Endodermal cell (in vitro differentiated cells): ENCODE measurements at regions not wholly inside any gene's neighbourhood (a gene's known extent, or its start where the extent isn't known, plus 50 kb on each side); places are given as distances from the start of the nearest gene placed in this dataset.
A peak's percentile ranks its signal among the peaks of the same experiment; 100 is the strongest.

Experiments used
- DNase-seq: peaks from one replicate; pipeline ENCODE4 v3.0.0-alpha.2; 2017
- H3K27ac ChIP-seq: 2 replicates; pipeline ENCODE4 v1.5.1; 2013; ENCODE audit warnings: mild to moderate bottlenecking, low read depth, low read length, moderate library complexity
- H3K27me3 ChIP-seq: 2 replicates; pipeline ENCODE4 v1.6.1; 2013; ENCODE audit warnings: mild to moderate bottlenecking, low read length, moderate library complexity; ENCODE audit not compliant: insufficient read depth, control insufficient read depth, poor library complexity, severe bottlenecking
- H3K36me3 ChIP-seq: 2 replicates; pipeline ENCODE4 v1.7.0; 2013; ENCODE audit warnings: mild to moderate bottlenecking, low read length, moderate library complexity; ENCODE audit not compliant: control insufficient read depth, insufficient read depth
- H3K4me1 ChIP-seq: one replicate; pipeline ENCODE4 v1.7.0; 2013; ENCODE audit warnings: low read length; ENCODE audit not compliant: control insufficient read depth, insufficient read depth
- H3K4me3 ChIP-seq: 2 replicates; pipeline ENCODE4 v1.5.1; 2013; ENCODE audit warnings: mild to moderate bottlenecking, low read length, moderate library complexity
- H3K9ac ChIP-seq: 2 replicates; pipeline ENCODE4 v1.6.1; 2013; ENCODE audit warnings: mild to moderate bottlenecking, low read length, moderate library complexity; ENCODE audit not compliant: poor library complexity, severe bottlenecking; ENCODE audit errors: extremely low read depth
- H3K9me3 ChIP-seq: 2 replicates; pipeline ENCODE4 v1.6.1; 2013; ENCODE audit warnings: mild to moderate bottlenecking, low read length, moderate library complexity; ENCODE audit not compliant: control insufficient read depth
- H3K27ac Mint-ChIP-seq: 2 replicates; pipeline ENCODE4 v1.8.0; 2020; ENCODE audit warnings: mixed read lengths
- H3K27me3 Mint-ChIP-seq: 2 replicates; pipeline ENCODE4 v1.8.0; 2021; ENCODE audit warnings: mild to moderate bottlenecking, mixed read lengths; ENCODE audit not compliant: insufficient read depth
- H3K36me3 Mint-ChIP-seq: 2 replicates; pipeline ENCODE4 v1.8.0; 2020; ENCODE audit warnings: low read depth, mixed read lengths
- H3K4me1 Mint-ChIP-seq: 2 replicates; pipeline ENCODE4 v1.8.0; 2020; ENCODE audit warnings: mixed read lengths
- H3K4me3 Mint-ChIP-seq: 2 replicates; pipeline ENCODE4 v1.8.0; 2020; ENCODE audit warnings: mild to moderate bottlenecking, moderate library complexity, mixed read lengths
- H3K9me3 Mint-ChIP-seq: 2 replicates; pipeline ENCODE4 v1.8.0; 2020; ENCODE audit warnings: mild to moderate bottlenecking, mixed read lengths
- CTCF ChIP-seq: fragments of 200-600 bp; sonication (generic); conservative IDR thresholded peaks from 2 replicates; pipeline ENCODE4 v1.5.0; 2021; ENCODE audit warnings: antibody characterized with exemption, mild to moderate bottlenecking
- WGBS, 2 experiments: methylation state at CpG; one replicate each; pipeline versions ENCODE4 v1.1.5 to v1.1.7; 2013; ENCODE audit warnings: missing lambda C conversion rate in 2 of 2, mixed read lengths in 1 of 2; ENCODE audit not compliant: insufficient coverage in 1 of 2, insufficient read length in 1 of 2; 5-methylcytosine and 5-hydroxymethylcytosine counted together

GRCh38 chr20:22504829-22505377, 79.5 kb downstream of the FOXA2 start:
- peak; percentile 19 for TF ChIP-seq CTCF
- Histone ChIP-seq H3K4me1 (peaks cover 10% of the 10 kb centered on the region), H3K9me3 (no peaks in the 10 kb centered on the region), H3K9ac (no peak overlapping the region), H3K36me3 (no peaks in the 10 kb centered on the region), H3K27me3 (no peaks in the 10 kb centered on the region), H3K4me3 (no peak overlapping the region), H3K27ac (no peak overlapping the region)
- 98 to 100% methylated on average over 3 to 4 of the region's 4 CpGs for WGBS, 2 experiments
- no peak overlapping the region for H3K27ac Mint-ChIP-seq
- no peaks in the 10 kb centered on the region for H3K36me3 Mint-ChIP-seq
- H3K4me3 Mint-ChIP-seq = no peak overlapping the region
- H3K4me1 Mint-ChIP-seq = peaks cover 44% of the 10 kb centered on the region
- H3K27me3 Mint-ChIP-seq = peaks cover 5% of the 10 kb centered on the region
- H3K9me3 Mint-ChIP-seq = no peaks in the 10 kb centered on the region
- no peak for DNase-seq

- no peaks in the 10 kb centered on the region for H3K36me3 Mint-ChIP-seq
These were observed 80.8 kb downstream of the FOXA2 start for GRCh38 chr20:22503577-22503976.

GRCh38 chr20:22502731-22503191, 81.6 kb downstream of the FOXA2 start:
- no peak overlapping the region for H3K4me3 ChIP-seq
- H3K9me3 Mint-ChIP-seq = no peaks in the 10 kb centered on the region
- no peaks in the 10 kb centered on the region for H3K36me3 ChIP-seq
- peaks cover 8% of the 10 kb centered on the region for H3K4me1 ChIP-seq
- no peaks in the 10 kb centered on the region for H3K27me3 ChIP-seq
- WGBS, 2 experiments = 73 to 79% methylated on average over 8 to 10 of the region's 10 CpGs
- no peak overlapping the region for H3K4me3 Mint-ChIP-seq
- TF ChIP-seq CTCF = no peak
- H3K27ac ChIP-seq = no peak overlapping the region
- peak; percentile 54 for DNase-seq
- peaks cover 26% of the 10 kb centered on the region for H3K4me1 Mint-ChIP-seq
- H3K27me3 Mint-ChIP-seq = peaks cover 8% of the 10 kb centered on the region
- H3K36me3 Mint-ChIP-seq = no peaks in the 10 kb centered on the region
- no peak overlapping the region for H3K9ac ChIP-seq
- H3K27ac Mint-ChIP-seq = peak overlapping the region; percentile 38
- no peaks in the 10 kb centered on the region for H3K9me3 ChIP-seq

More at GRCh38 chr20:22503577-22503976, 80.8 kb downstream of the FOXA2 start:
- Mint-ChIP-seq H3K4me1 (peaks cover 34% of the 10 kb centered on the region), H3K4me3 (no peak overlapping the region), H3K27ac (no peak overlapping the region), H3K27me3 (peaks cover 8% of the 10 kb centered on the region), H3K9me3 (no peaks in the 10 kb centered on the region)
- WGBS, 2 experiments = 96 to 99% methylated on average over 4 of the region's 4 CpGs
- Histone ChIP-seq H3K27me3 (no peaks in the 10 kb centered on the region), H3K9ac (no peak overlapping the region), H3K4me3 (no peak overlapping the region), H3K4me1 (peaks cover 8% of the 10 kb centered on the region), H3K9me3 (no peaks in the 10 kb centered on the region), H3K27ac (no peak overlapping the region), H3K36me3 (no peaks in the 10 kb centered on the region)
- DNase-seq = no peak
- TF ChIP-seq CTCF = no peak
